Skeletal muscle tissue (tissue), 3 donors: ENCODE measurements at regions not wholly inside any gene's neighbourhood (a gene's known extent, or its start where the extent isn't known, plus 50 kb on each side); places are given as distances from the start of the nearest gene placed in this dataset.

Experiments used
- H3K27ac ChIP-seq: one replicate; pipeline ENCODE4 v1.7.0; 2013; ENCODE audit warnings: mild to moderate bottlenecking, low read depth, low read length, inconsistent platforms
- H3K27me3 ChIP-seq, 3 donors: one replicate each; pipeline ENCODE4 v1.7.0; 2013; ENCODE audit warnings: low read length in 3 of 3; ENCODE audit not compliant: control insufficient read depth in 3 of 3, insufficient read depth in 3 of 3
- H3K36me3 ChIP-seq, 3 donors: one replicate each; pipeline ENCODE4 v1.7.0; 2013; ENCODE audit warnings: low read length in 3 of 3; ENCODE audit not compliant: control insufficient read depth in 3 of 3, insufficient read depth in 3 of 3
- H3K4me1 ChIP-seq, 3 donors: one replicate each; pipeline ENCODE4 v1.7.0; 2013; ENCODE audit warnings: low read length in 3 of 3, mild to moderate bottlenecking in 3 of 3; ENCODE audit not compliant: control insufficient read depth in 3 of 3, insufficient read depth in 3 of 3
- H3K4me3 ChIP-seq, 3 donors: one replicate each; pipeline ENCODE4 v1.7.0; 2013; ENCODE audit warnings: low read length in 3 of 3
- H3K9ac ChIP-seq, 3 donors: one replicate each; pipeline ENCODE4 v1.7.0; 2013; ENCODE audit warnings: low read length in 3 of 3, mild to moderate bottlenecking in 3 of 3, moderate library complexity in 2 of 3, low read depth in 1 of 3
- H3K9me3 ChIP-seq, 3 donors: one replicate each; pipeline ENCODE4 v1.7.0; 2013; ENCODE audit warnings: low read length in 3 of 3; ENCODE audit not compliant: control insufficient read depth in 3 of 3
- donor health status: Osteomylitis.

DNA sequence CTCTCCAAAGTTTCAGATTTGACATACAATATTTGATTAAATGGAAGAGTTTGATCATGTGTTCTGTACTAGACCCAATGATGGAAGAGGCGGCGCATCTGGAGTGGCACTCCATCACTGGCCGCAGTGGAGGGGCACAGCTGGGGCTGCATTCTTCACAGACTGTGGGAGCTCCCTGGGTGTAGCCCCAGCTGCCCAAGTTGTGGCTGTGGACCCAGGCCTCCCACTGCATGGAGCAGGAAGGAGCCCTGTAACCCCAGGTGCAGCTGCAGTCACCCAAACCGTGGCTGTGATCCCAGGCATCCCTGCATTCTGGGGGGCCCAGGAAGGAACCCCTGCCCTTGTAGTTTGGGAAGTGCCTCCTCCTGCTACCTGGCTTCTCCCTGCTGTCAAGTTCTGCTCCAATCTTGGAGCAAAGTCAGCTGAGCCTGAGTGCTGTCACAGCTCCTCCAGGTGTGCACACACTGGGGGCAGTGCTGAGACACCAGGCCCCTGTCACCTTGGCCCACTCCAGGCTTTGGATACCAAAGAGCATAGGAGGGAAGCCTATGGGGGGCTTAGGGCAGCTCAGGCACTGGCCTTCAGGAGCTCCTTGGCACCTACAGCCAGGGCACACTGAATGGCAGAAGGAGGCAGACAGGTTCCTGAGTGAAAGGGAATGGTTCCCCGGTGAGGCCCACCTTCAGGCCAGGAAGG lies 651.9 kb upstream of the BCHE start:
- H3K4me3 ChIP-seq: no peak overlapping the region
- H3K9ac ChIP-seq: no peak overlapping the region
- no peaks in the 10 kb centered on the region for H3K27me3 ChIP-seq
- no peaks in the 10 kb centered on the region for H3K4me1 ChIP-seq
- no peak overlapping the region for H3K27ac ChIP-seq
- no peaks in the 10 kb centered on the region for H3K9me3 ChIP-seq
- H3K36me3 ChIP-seq: no peaks in the 10 kb centered on the region

DNA sequence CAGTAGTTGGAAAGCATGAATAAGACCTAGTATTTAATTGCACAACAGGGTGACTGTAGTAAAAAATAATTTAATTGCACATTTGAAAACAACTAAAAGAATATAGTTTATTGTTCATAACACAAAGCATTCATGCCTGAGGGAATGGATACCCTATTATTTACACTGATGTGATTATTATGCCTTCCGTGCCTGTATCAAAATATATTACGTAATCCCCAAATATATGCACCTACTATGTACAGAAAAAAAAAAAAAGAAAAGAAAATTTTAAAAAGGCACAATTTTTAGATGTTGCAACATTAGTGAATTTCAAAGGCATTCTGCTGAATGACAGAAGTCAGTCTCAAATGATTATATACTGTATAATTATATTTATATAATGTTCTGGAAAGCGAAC lies 647.2 kb upstream of the BCHE start:
- Histone ChIP-seq H3K36me3 (no peaks in the 10 kb centered on the region), H3K9me3 (peaks cover 0 to 2% (median 0%) of the 10 kb centered on the region in 3 donors), H3K9ac (no peak overlapping the region), H3K27ac (no peak overlapping the region), H3K27me3 (no peaks in the 10 kb centered on the region), H3K4me3 (no peak overlapping the region), H3K4me1 (no peaks in the 10 kb centered on the region)

DNA sequence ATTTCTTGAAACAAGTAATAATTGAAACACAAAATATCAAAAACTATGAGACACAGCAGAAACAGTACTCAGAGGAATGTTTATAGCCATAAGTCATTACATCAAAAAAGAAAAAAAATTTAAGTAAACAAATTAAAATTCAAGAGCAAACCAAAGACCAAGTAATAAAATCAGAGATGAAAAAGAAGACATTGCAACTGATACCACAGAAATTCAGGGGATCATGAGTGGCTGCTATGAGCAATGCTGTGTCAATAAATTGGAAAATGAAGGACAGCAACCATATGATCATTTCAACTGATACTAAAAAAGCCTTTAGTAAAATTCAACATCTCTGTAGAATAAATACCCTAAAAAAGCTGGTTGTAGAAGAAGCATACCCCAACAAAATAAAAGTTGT lies 644.1 kb upstream of the BCHE start:
- Histone ChIP-seq H3K4me3 (no peak overlapping the region), H3K9me3 (peaks cover 0 to 2% (median 0%) of the 10 kb centered on the region in 3 donors), H3K27ac (no peak overlapping the region), H3K9ac (no peak overlapping the region), H3K4me1 (no peaks in the 10 kb centered on the region), H3K36me3 (no peaks in the 10 kb centered on the region), H3K27me3 (no peaks in the 10 kb centered on the region)

DNA sequence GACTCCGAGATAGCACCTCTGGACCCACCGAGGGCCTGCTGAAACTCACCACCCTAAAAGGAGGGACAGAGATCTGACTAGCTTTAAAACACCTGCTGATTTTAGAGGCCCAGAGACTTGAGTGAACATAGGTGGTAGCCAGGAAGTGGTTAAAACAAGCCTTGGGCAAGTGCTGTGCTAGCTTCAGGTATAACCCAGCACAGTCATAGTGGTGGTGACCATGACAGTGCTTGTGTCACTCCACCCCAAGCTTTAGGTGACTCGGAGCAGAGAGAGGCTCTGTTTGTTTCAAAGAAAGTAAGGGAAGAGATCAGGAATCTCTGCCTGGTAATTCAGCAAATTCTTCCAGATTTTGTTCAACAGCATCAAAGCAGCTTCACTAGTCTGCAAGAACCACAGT lies 641.1 kb upstream of the BCHE start:
- Histone ChIP-seq H3K4me3 (no peak overlapping the region), H3K4me1 (no peaks in the 10 kb centered on the region)

DNA sequence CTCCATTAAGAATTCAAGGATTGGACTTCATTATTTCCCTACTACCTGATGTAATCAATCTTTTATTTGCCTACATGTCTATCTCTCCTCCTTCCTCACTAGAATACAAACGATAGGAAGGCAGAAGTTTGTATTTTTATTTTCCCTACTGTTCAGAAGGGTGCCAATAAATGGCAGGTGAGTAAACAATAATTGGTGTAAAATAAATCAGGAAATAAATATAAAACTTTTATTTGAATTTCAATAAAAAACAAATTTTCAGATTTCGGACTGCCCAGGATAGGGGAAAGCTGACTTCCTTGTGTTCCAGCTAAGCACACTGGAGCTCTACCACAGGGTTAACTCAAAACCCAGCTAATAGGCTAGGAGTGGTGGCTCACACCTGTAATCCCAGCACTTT lies 636.3 kb upstream of the BCHE start:
- Histone ChIP-seq H3K27me3 (no peaks in the 10 kb centered on the region), H3K4me1 (no peaks in the 10 kb centered on the region), H3K27ac (no peak overlapping the region), H3K9me3 (no peaks in the 10 kb centered on the region), H3K36me3 (no peaks in the 10 kb centered on the region), H3K9ac (no peak overlapping the region), H3K4me3 (no peak overlapping the region)

More for the DNA sequence above, 641.1 kb upstream of the BCHE start:
- Histone ChIP-seq H3K36me3 (no peaks in the 10 kb centered on the region), H3K9ac (no peak overlapping the region), H3K27ac (no peak overlapping the region), H3K9me3 (peaks cover 0 to 2% (median 0%) of the 10 kb centered on the region in 3 donors), H3K27me3 (no peaks in the 10 kb centered on the region)

DNA sequence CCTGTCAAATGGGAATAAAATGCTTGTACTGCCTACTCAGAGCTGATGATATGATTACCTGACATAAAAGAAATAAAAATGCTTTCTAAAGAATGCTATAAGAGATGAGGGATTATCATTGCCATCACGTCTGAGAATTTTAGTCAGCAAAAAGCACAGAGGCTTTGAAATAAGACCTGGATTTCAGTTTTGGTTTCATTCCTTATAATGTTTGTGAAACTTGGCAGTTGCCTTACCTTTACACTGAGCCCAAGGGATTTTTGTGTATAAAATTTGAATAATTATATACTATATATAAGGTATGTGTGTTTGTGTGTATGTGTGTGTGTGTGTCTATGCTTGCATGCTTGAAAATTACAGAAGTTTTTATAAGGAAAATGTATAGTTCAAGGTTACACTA lies 634.8 kb upstream of the BCHE start:
- Histone ChIP-seq H3K9me3 (no peaks in the 10 kb centered on the region), H3K4me3 (no peak overlapping the region), H3K27ac (no peak overlapping the region), H3K36me3 (no peaks in the 10 kb centered on the region), H3K9ac (no peak overlapping the region), H3K27me3 (no peaks in the 10 kb centered on the region), H3K4me1 (no peaks in the 10 kb centered on the region)

DNA sequence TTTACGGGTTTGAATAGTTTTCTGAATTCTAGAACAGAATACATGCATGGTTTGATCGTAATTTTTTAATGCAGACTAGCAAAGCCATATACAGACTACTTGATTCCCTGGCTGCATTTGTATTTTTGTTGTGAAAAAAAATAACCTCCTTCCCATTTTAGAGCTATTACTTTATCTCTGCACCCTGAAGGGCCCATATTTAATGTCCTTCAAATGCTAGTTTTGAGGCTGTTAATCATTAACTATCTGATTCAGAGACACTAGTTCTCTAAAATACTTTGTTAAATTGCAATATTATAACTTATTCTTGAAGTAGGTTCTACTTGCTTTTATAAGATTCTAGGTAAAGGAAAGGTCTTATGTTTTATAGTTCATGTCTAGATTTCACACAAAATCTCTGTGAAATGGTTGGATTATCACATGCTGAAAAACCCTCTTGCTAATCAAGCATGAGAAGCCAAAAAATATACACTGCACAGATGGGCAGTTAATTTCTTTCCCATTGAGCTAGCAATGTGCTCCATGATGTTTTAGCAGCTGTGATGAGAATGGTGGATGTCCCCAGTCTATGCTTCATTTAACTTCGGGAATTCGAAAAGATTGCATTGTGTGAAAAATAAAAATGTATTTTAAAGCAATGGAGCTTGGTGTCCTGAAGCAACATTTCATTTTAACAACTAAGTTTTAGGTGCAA lies 634.0 kb upstream of the BCHE start:
- Histone ChIP-seq H3K27me3 (no peaks in the 10 kb centered on the region), H3K27ac (no peak overlapping the region), H3K4me1 (no peaks in the 10 kb centered on the region), H3K4me3 (no peak overlapping the region), H3K9ac (no peak overlapping the region), H3K36me3 (no peaks in the 10 kb centered on the region), H3K9me3 (no peaks in the 10 kb centered on the region)

DNA sequence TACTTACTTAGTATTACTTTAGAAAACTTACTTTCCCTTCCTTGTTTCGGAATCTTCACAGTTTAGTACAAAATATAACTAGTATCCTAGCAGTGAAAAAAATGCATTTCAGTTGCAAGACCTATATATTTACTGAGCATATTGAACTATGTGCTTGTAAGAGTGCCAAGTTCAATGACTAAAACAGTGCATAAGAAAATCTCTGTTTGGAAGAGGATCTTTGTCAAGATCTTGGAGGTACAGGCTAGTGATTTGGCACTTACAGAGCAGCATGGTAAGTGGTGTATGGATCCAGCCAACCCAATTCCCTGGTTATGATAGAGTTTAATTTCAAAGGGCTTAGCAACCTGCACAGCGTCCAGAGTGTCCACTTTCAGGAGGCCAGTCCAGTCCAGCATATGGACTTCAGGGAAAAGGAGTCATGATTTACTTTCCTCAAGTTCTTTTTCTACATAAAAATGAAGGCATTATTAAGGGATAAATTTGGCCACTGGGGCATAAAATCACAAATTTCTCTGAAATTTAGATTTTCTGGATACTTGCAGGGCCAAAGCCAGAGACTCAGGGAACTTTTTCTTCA lies 625.8 kb upstream of the BCHE start:
- Histone ChIP-seq H3K9ac (no peak overlapping the region), H3K4me1 (no peaks in the 10 kb centered on the region), H3K36me3 (no peaks in the 10 kb centered on the region), H3K4me3 (no peak overlapping the region), H3K27ac (no peak overlapping the region), H3K9me3 (no peaks in the 10 kb centered on the region), H3K27me3 (no peaks in the 10 kb centered on the region)

DNA sequence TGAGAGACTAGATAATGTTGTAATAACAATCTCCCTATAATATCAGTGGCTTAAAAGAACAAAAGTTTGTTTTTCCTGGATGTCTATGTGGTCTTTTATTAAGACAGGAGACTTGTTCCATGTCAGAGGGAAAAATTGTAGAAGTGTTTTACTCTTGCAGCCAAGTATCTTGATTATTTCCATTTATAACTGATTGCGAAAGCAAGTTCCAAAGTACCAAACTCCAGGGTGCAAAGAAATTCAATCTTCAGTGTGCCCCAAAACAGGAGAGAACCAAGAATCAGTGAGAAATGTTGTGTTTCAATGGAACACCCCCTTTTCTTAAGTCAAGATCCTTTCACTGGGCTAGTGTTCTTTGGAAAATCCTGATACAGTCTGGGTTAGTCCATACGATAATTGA lies 624.4 kb upstream of the BCHE start:
- no peak overlapping the region for H3K4me3 ChIP-seq
- no peaks in the 10 kb centered on the region for H3K27me3 ChIP-seq
- no peak overlapping the region for H3K9ac ChIP-seq
- no peaks in the 10 kb centered on the region for H3K36me3 ChIP-seq
- no peaks in the 10 kb centered on the region for H3K9me3 ChIP-seq
- no peak overlapping the region for H3K27ac ChIP-seq
- no peaks in the 10 kb centered on the region for H3K4me1 ChIP-seq

DNA sequence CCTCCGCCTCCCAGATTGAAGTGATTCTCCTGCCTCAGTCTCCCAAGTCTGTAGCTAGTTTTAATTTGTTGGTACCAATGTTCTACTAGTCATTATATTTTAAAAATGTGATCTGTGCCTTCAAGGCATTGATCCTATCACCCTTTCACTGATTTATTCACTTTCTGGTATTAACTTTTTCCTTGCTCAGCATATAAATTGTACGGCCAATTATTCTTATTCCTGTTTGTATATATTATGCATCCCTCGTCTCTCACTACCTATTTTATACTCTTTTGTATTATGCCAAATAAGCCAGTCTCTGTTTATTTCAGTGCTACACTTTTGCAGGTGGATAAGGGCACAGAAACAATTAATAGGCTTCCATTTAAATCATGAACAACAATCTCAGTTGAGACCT lies 620.2 kb upstream of the BCHE start:
- Histone ChIP-seq H3K27me3 (no peaks in the 10 kb centered on the region), H3K36me3 (no peaks in the 10 kb centered on the region), H3K4me3 (no peak overlapping the region), H3K9ac (no peak overlapping the region), H3K9me3 (no peaks in the 10 kb centered on the region), H3K27ac (no peak overlapping the region), H3K4me1 (no peaks in the 10 kb centered on the region)
